Transverse colon (tissue), 4 donors: ENCODE measurements at regions not wholly inside any gene's neighbourhood (a gene's known extent, or its start where the extent isn't known, plus 50 kb on each side); places are given as distances from the start of the nearest gene placed in this dataset.

Source experiments
- DNase-seq: peaks from one replicate; pipeline ENCODE4 v3.0.0-alpha.2; 2019
- H3K27ac ChIP-seq, 4 donors: fragments of 200-600 bp; sonication (generic); 2 replicates each; pipeline ENCODE4 v1.5.1; 2016 to 2018; ENCODE audit warnings: inconsistent platforms in 4 of 4
- H3K27me3 ChIP-seq: fragments of 200-600 bp; sonication (generic); 2 replicates; pipeline ENCODE4 v1.5.1; 2017; ENCODE audit warnings: inconsistent platforms
- H3K36me3 ChIP-seq, 4 donors: fragments of 200-600 bp; sonication (generic); 2 replicates each; pipeline ENCODE4 v1.5.1; 2017 to 2019; ENCODE audit warnings: inconsistent platforms in 4 of 4
- H3K4me1 ChIP-seq, 4 donors: fragments of 200-600 bp; sonication (generic); 2 replicates each; pipeline ENCODE4 v1.5.1; 2017 to 2020; ENCODE audit warnings: inconsistent platforms in 4 of 4
- H3K4me3 ChIP-seq, 4 donors: fragments of 200-600 bp; sonication (generic); 1 replicate in 1 of 4; 2 replicates in 3 of 4; pipeline versions ENCODE4 v1.5.1 to v1.6.1; 2017 to 2019; ENCODE audit warnings: inconsistent platforms in 4 of 4
- H3K9me3 ChIP-seq, 2 donors: fragments of 200-600 bp; sonication (generic); 2 replicates each; pipeline ENCODE4 v1.5.1; 2017 to 2019; ENCODE audit warnings: inconsistent platforms in 2 of 2
- CTCF ChIP-seq, 5 experiments: fragments of 200-600 bp in 3 of 5; fragments of 450-650 bp in 2 of 5; sonication (generic) in 3 of 5; IDR thresholded peaks; 1 replicate in 2 of 5; 2 replicates in 3 of 5; pipeline ENCODE4 v1.5.1; 2016 to 2017; ENCODE audit warnings: antibody characterized with exemption in 5 of 5, inconsistent platforms in 3 of 5, mild to moderate bottlenecking in 2 of 5, moderate library complexity in 1 of 5
- EP300 ChIP-seq: sonication (generic); formaldehyde crosslinking; IDR thresholded peaks from one replicate; pipeline ENCODE4 v1.6.1; 2017; ENCODE audit warnings: antibody characterized with exemption, low read depth
- POLR2A ChIP-seq: fragments of 450-650 bp; IDR thresholded peaks from one replicate; pipeline ENCODE4 v1.6.1; 2016; ENCODE audit warnings: antibody characterized with exemption, mild to moderate bottlenecking, moderate library complexity
- POLR2AphosphoS5 ChIP-seq, 3 donors: sonication (generic); formaldehyde crosslinking; IDR thresholded peaks; one replicate each; pipeline ENCODE4 v1.6.1; 2016; ENCODE audit warnings: antibody characterized with exemption in 3 of 3
- WGBS, 2 donors: methylation state at CpG; one replicate each; pipeline ENCODE4 v1.1.5; 2018; ENCODE audit warnings: low coverage in 1 of 2; 5-methylcytosine and 5-hydroxymethylcytosine counted together
- in situ Hi-C, 4 donors: fragments of 200-750 bp; cut with MboI; loops; one replicate each; pipeline versions ENCODE4 v1.15.0 to v1.15.1; 2017; ENCODE audit warnings: low sequenced_read_pairs in 3 of 4, low pct_ligation_motif_present in 1 of 4, low pct_unique_long_range_greater_than_20kb in 1 of 4
- intact Hi-C: fragments of 100-400 bp; cut with DNase I; formaldehyde crosslinking; loops from one replicate; pipeline ENCODE4 v1.15.1; 2023; ENCODE audit warnings: low total_unique reads

GRCh38 chr13:65168026-65168425, 2062.1 kb downstream of the PCDH9 start:
- WGBS, 2 donors: 57 to 64% methylated on average over 3 of the region's 3 CpGs
- H3K9me3 ChIP-seq: peaks cover 0 to 3% of the 10 kb centered on the region in 2 donors
- intact Hi-C loops: no loop called here
- no peaks in the 10 kb centered on the region for H3K4me1 ChIP-seq
- no peak overlapping the region for H3K27ac ChIP-seq
- H3K4me3 ChIP-seq: no peak overlapping the region
- in situ Hi-C loops: no loop called here
- DNase-seq: no peak
- TF ChIP-seq POLR2A (no peak), EP300 (no peak), CTCF (IDR thresholded peaks at IDR 0.05) (no peak), POLR2AphosphoS5 (IDR thresholded peaks at IDR 0.05) (no peak)
- no peaks in the 10 kb centered on the region for H3K36me3 ChIP-seq
- H3K27me3 ChIP-seq: no peaks in the 10 kb centered on the region

- in situ Hi-C loops: no loop called here
- no peaks in the 10 kb centered on the region for H3K36me3 ChIP-seq
- no peaks in the 10 kb centered on the region for H3K27me3 ChIP-seq
- 64 to 100% methylated on average over 1 to 3 of the region's 3 CpGs for WGBS, 2 donors
- no peak overlapping the region for H3K27ac ChIP-seq
- H3K4me3 ChIP-seq: no peak overlapping the region
- no peak for TF ChIP-seq POLR2A
- intact Hi-C loops: no loop called here
- no peak for DNase-seq
- peaks cover 0 to 3% of the 10 kb centered on the region in 2 donors for H3K9me3 ChIP-seq
- H3K4me1 ChIP-seq: no peaks in the 10 kb centered on the region
Measured at GRCh38 chr13:65166675-65167074, 2063.5 kb downstream of the PCDH9 start.

GRCh38 chr13:65159803-65160202, 2070.3 kb downstream of the PCDH9 start:
- DNase-seq: no peak
- intact Hi-C loops (no loop called here), in situ Hi-C loops (no loop called here)
- 40 to 44% methylated on average over 3 of the region's 3 CpGs for WGBS, 2 donors
- Histone ChIP-seq H3K36me3 (no peaks in the 10 kb centered on the region), H3K4me1 (no peaks in the 10 kb centered on the region), H3K27ac (no peak overlapping the region), H3K9me3 (peaks cover 0 to 3% of the 10 kb centered on the region in 2 donors), H3K27me3 (no peaks in the 10 kb centered on the region), H3K4me3 (no peak overlapping the region)
- TF ChIP-seq EP300 (no peak), CTCF (IDR thresholded peaks at IDR 0.05) (no peak), POLR2AphosphoS5 (IDR thresholded peaks at IDR 0.05) (no peak), POLR2A (no peak)

- TF ChIP-seq EP300 (no peak), CTCF (IDR thresholded peaks at IDR 0.05) (no peak), POLR2AphosphoS5 (IDR thresholded peaks at IDR 0.05) (no peak), POLR2A (no peak)
- H3K9me3 ChIP-seq: no peaks in the 10 kb centered on the region
- no peaks in the 10 kb centered on the region for H3K27me3 ChIP-seq
- H3K27ac ChIP-seq: no peak overlapping the region
- no peak for DNase-seq
- H3K36me3 ChIP-seq: no peaks in the 10 kb centered on the region
- no peaks in the 10 kb centered on the region for H3K4me1 ChIP-seq
- intact Hi-C loops: no loop called here
- in situ Hi-C loops: no loop called here
- WGBS, 2 donors: 66 to 70% methylated on average over 2 of the region's 2 CpGs
- no peak overlapping the region for H3K4me3 ChIP-seq
Measured at GRCh38 chr13:65155861-65156260, 2074.3 kb downstream of the PCDH9 start.

GRCh38 chr13:65154661-65155447, 2075.3 kb downstream of the PCDH9 start:
- WGBS, 2 donors: 71 to 78% methylated on average over 5 of the region's 5 CpGs
- no peaks in the 10 kb centered on the region for H3K36me3 ChIP-seq
- in situ Hi-C loops: no loop called here
- no peak overlapping the region for H3K27ac ChIP-seq
- intact Hi-C loops: no loop called here
- DNase-seq: no peak
- no peaks in the 10 kb centered on the region for H3K27me3 ChIP-seq
- H3K9me3 ChIP-seq: no peaks in the 10 kb centered on the region
- H3K4me3 ChIP-seq: no peak overlapping the region
- TF ChIP-seq POLR2AphosphoS5 (IDR thresholded peaks at IDR 0.05) (no peak), CTCF (IDR thresholded peaks at IDR 0.05) (no peak), POLR2A (no peak)
- no peaks in the 10 kb centered on the region for H3K4me1 ChIP-seq
